GM12864 (cell line): ENCODE measurements at regions not wholly inside any gene's neighbourhood (a gene's known extent, or its start where the extent isn't known, plus 50 kb on each side); places are given as distances from the start of the nearest gene placed in this dataset.

ENCODE experiments used
- DNase-seq: peaks from one replicate; pipeline ENCODE4 v3.0.0-alpha.2; 2011; ENCODE audit warnings: low read depth
- H3K4me3 ChIP-seq: 2 replicates; pipeline ENCODE4 v1.5.1; 2011; ENCODE audit warnings: mild to moderate bottlenecking, low read depth, low read length, control low read depth
- TF ChIP-seq, protein P1 (sequence below): IDR thresholded peaks from 2 replicates; pipeline ENCODE4 v1.5.1; 2011; ENCODE audit warnings: low read depth, mild to moderate bottlenecking, moderate library complexity, low read length, control low read depth, inconsistent platforms; ENCODE audit errors: missing control alignments

GRCh38 chr9:92190536-92190790 lies 75.2 kb upstream of the SPTLC1 start:
- DNase-seq: no peak
- TF ChIP-seq, protein P1, sequence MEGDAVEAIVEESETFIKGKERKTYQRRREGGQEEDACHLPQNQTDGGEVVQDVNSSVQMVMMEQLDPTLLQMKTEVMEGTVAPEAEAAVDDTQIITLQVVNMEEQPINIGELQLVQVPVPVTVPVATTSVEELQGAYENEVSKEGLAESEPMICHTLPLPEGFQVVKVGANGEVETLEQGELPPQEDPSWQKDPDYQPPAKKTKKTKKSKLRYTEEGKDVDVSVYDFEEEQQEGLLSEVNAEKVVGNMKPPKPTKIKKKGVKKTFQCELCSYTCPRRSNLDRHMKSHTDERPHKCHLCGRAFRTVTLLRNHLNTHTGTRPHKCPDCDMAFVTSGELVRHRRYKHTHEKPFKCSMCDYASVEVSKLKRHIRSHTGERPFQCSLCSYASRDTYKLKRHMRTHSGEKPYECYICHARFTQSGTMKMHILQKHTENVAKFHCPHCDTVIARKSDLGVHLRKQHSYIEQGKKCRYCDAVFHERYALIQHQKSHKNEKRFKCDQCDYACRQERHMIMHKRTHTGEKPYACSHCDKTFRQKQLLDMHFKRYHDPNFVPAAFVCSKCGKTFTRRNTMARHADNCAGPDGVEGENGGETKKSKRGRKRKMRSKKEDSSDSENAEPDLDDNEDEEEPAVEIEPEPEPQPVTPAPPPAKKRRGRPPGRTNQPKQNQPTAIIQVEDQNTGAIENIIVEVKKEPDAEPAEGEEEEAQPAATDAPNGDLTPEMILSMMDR: no peak

DNA sequence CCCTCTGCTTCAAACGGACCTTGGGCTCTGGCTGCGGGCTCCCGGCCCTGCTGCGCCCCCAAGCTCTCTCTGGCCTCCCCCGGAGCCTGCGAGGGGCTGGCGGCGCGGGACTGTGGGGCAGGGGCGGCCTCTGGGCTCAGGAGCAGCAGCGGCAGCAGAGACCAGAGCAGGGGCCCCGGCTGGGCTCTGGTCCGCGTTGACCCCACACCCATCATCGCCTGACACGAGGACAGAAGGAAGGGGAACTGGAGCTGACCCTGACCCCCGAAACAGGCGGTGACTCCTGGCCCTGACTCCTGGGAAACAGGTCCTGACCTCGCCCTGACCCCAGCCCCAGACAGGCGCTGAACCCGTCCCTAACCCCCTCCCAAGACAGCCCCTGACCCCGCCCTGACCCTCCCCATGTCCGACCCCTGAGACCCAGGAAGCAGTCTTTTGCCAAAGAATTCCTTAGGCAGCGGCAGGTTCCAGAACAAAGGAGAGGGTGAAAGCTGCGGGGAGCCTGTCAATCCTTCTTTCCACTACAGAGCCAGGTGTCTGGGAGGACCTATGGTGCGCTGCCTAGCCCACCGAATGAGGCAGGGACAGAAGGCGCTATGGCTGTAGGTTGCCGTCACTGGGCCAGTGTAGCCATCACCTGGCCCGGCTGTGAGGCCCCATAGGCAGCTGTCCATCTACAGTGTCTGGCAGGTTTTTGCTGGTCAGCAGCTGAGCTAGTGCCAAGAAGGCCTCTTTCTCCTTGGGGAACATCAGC lies 74.7 kb upstream of the SPTLC1 start:
- no peak overlapping the region for H3K4me3 ChIP-seq
- TF ChIP-seq, protein P1: no peak
- no peak for DNase-seq

More at GRCh38 chr9:92190536-92190790, 75.2 kb upstream of the SPTLC1 start:
- no peak overlapping the region for H3K4me3 ChIP-seq

DNA sequence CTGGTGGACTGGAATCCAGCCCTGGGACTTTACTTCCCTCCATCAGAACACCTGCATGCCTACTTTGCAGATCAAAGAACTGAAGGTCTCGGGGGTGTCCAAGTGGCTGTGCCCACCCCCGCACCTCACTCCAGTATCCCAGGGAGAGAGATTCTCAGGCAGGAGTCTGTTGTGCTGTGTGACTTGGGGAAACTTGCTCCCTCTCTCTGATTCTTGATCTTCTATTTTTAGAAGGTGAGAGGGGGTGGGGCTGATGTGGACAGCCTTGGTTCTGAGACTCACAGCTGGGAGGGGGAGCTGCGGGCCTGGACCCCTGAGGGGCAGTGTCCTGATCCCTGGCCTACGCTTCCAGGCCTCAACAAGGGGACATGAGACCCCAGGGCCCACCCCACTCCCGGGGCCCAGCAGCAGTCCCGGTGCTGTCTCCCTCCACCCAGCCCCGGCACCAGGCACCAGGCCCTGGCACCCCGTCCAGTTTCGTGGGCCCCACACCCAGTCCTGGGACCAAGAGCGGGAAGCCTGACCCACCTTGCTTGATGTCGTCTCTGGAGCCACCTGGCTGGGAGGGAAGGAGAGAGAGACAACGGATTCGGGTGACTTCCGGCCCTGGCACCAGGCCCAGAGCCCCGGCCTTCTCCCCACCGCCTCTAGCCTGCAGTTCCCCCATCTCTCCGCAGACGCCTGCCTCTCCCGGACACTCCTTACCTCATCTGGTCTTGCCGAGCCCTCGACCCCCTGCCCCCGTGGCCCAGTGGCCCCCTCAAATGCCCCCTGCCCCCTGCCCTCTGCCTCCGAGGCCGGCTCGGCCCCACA lies 74.0 kb upstream of the SPTLC1 start:
- TF ChIP-seq, protein P1: no peak
- DNase-seq: no peak

DNA sequence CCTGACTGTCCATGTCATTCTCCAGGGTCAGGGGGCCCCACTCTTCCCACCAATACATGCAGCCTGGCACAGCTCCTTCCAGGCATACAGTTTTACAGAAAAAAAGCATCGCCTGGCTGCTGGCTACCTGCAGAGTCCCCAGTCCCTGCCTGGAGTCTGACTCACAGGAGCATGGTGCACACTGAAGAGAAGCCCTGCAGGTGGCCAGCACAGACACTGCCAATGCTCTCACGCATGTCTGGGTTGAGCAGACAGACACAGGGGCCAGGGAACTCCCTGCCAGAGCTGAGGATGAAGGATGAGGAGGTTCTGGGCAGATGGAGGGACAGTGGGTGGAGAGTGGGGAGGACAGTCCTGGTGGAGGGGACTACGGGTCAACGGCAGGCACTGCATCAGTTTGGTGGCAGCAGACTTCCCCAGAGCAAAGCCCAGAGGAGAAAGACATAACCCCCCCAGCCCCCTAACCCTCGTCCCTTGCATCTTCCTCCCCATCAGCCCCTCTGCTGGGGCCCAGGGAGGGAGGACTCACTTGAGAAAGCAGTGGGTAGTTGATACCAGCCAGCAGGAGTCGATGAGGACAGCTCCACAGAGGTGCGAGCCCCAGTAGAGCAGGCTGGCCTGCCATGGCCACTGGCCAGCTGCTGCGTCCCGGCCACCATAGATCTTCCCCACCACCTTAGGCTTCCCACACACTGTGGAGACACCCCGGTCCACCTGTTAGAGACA lies 72.9 kb upstream of the SPTLC1 start:
- DNase-seq: no peak
- no peak overlapping the region for H3K4me3 ChIP-seq
- TF ChIP-seq, protein P1: no peak

More for the DNA sequence above, 74.0 kb upstream of the SPTLC1 start:
- H3K4me3 ChIP-seq: no peak overlapping the region

DNA sequence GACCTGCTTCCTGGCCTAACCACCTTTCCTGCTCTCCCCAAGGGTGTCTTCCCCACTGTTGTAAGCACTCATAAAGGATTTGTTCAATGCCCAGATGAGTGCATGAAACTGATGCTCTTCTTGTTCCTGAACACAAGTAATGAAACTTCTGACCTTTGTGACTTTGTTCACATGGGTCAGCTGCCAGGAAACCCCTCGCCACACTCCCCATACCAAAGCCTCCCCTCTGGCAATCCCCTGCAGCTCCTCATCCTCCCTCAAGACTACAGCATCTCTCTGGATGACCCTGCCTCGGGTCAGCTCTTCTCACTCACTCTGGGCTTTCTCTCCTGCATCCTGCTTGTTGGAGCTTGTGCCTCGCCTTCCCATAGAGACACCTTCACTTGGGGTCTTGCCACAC lies 72.2 kb upstream of the SPTLC1 start:
- TF ChIP-seq, protein P1: no peak
- DNase-seq: no peak

GRCh38 chr9:92186631-92187030 lies 71.4 kb upstream of the SPTLC1 start:
- no peak for DNase-seq
- TF ChIP-seq, protein P1: no peak
- H3K4me3 ChIP-seq: no peak overlapping the region

More for the DNA sequence above, 72.2 kb upstream of the SPTLC1 start:
- H3K4me3 ChIP-seq: no peak overlapping the region
